Pancreas (tissue), 10 donors: ENCODE measurements at regions not wholly inside any gene's neighbourhood (a gene's known extent, or its start where the extent isn't known, plus 50 kb on each side); places are given as distances from the start of the nearest gene placed in this dataset.

Source experiments
- ATAC-seq, 4 donors: fragments of 200-7000 bp; cut with Tn5 transposase; one replicate each; pipeline versions ENCODE4 v1.8.0 to v1.9.1; 2020; ENCODE audit warnings: mild to moderate bottlenecking in 4 of 4, moderate library complexity in 4 of 4
- DNase-seq, 6 donors: peaks; one replicate each; pipeline ENCODE4 v3.0.0-alpha.2; 2020
- FAIRE-seq: peaks from 2 replicates; lab custom pipeline; 2012; peaks lifted over from hg19 to GRCh38; lab: Jason Lieb, UNC
- H3K27ac ChIP-seq, 4 donors: fragments of 200-600 bp; sonication (generic); 1 replicate in 3 of 4; 2 replicates in 1 of 4; pipeline versions ENCODE4 v1.5.0 to v1.8.0; 2020
- H3K27me3 ChIP-seq, 4 donors: fragments of 200-600 bp; one replicate each; pipeline ENCODE4 v1.8.0; 2021
- H3K36me3 ChIP-seq, 3 donors: fragments of 200-600 bp; sonication (generic) in 1 of 3; one replicate each; pipeline versions ENCODE4 v1.5.0 to v1.8.0; 2020 to 2021
- H3K4me1 ChIP-seq, 3 donors: fragments of 200-600 bp; one replicate each; pipeline ENCODE4 v1.8.0; 2021
- H3K4me3 ChIP-seq, 4 donors: fragments of 200-600 bp; sonication (generic) in 2 of 4; one replicate each; pipeline versions ENCODE4 v1.5.0 to v1.8.0; 2020 to 2021
- H3K9me3 ChIP-seq, 4 donors: fragments of 200-600 bp; one replicate each; pipeline ENCODE4 v1.8.0; 2021
- CTCF ChIP-seq, 4 donors: fragments of 200-600 bp; sonication (generic) in 3 of 4; IDR thresholded peaks; one replicate each; pipeline versions ENCODE4 v1.5.0 to v1.8.0; 2021; ENCODE audit warnings: antibody characterized with exemption in 4 of 4
- WGBS, 2 donors: extraction: QIAGEN DNeasy Blood & Tissue Kit; methylation state at CpG; one replicate each; pipeline ENCODE4 v1.1.7; 2013; 5-methylcytosine and 5-hydroxymethylcytosine counted together
- intact Hi-C, 3 donors: fragments of 100-400 bp; cut with DNase I; formaldehyde crosslinking; loops; one replicate each; pipeline versions ENCODE4 v1.11.1 to v1.14.2; 2022
- donor health status: healthy with polysubstance abuse.
- donor health status: DM: no; HTN: no; CAD: no; lungs with moderate emphysema.
- donor health status: DM: no; HTN: no; CAD: no.
- donor health status: control.
- donor health status: control.
- donor health status: Bipolar disorder and iron deficiency.
- donor health status: DM: yes; HTN: yes; CAD: no.
- donor health status: DM: no; HTN: no; CAD: no.
- donor health status: DM: no; HTN: no; CAD: no.
- donor health status: DM: yes; HTN: yes; CAD: no.

- Histone ChIP-seq H3K36me3 (no peaks in the 10 kb centered on the region), H3K27me3 (no peaks in the 10 kb centered on the region), H3K27ac (no peak overlapping the region), H3K4me1 (no peaks in the 10 kb centered on the region), H3K9me3 (no peaks in the 10 kb centered on the region), H3K4me3 (no peak overlapping the region)
- DNase-seq = no peak
- intact Hi-C loops = no loop called here
- 76 to 95% methylated on average over 8 of the region's 8 CpGs for WGBS, 2 donors
- TF ChIP-seq CTCF (IDR thresholded peaks at IDR 0.05) = no peak
- no peak for FAIRE-seq
- no peak for ATAC-seq
Measured at GRCh38 chr14:98947911-98948595, 323.9 kb downstream of the BCL11B start.

GRCh38 chr14:98949051-98949450, 322.9 kb downstream of the BCL11B start:
- TF ChIP-seq CTCF (IDR thresholded peaks at IDR 0.05) = no peak
- Histone ChIP-seq H3K36me3 (no peaks in the 10 kb centered on the region), H3K27me3 (no peaks in the 10 kb centered on the region), H3K27ac (no peak overlapping the region), H3K4me1 (no peaks in the 10 kb centered on the region), H3K4me3 (no peak overlapping the region), H3K9me3 (no peaks in the 10 kb centered on the region)
- ATAC-seq (no peak), DNase-seq (no peak), FAIRE-seq (no peak)
- intact Hi-C loops = no loop called here
- 61 to 89% methylated on average over 2 of the region's 2 CpGs for WGBS, 2 donors

- H3K27ac ChIP-seq = no peak overlapping the region
- no peaks in the 10 kb centered on the region for H3K9me3 ChIP-seq
- H3K36me3 ChIP-seq = no peaks in the 10 kb centered on the region
- no peak for ATAC-seq
- TF ChIP-seq CTCF (IDR thresholded peaks at IDR 0.05) = no peak
- intact Hi-C loops = no loop called here
- H3K4me3 ChIP-seq = no peak overlapping the region
- 64 to 78% methylated on average over 9 of the region's 9 CpGs for WGBS, 2 donors
- FAIRE-seq = no peak
- no peaks in the 10 kb centered on the region for H3K27me3 ChIP-seq
- DNase-seq = no peak
- no peaks in the 10 kb centered on the region for H3K4me1 ChIP-seq
Measured at GRCh38 chr14:98949481-98950135, 322.4 kb downstream of the BCL11B start.

- 60 to 91% methylated on average over 3 to 5 of the region's 5 CpGs for WGBS, 2 donors
- H3K4me1 ChIP-seq = no peaks in the 10 kb centered on the region
- no peak for DNase-seq
- no peak overlapping the region for H3K27ac ChIP-seq
- no peak for TF ChIP-seq CTCF (IDR thresholded peaks at IDR 0.05)
- FAIRE-seq = no peak
- no peaks in the 10 kb centered on the region for H3K9me3 ChIP-seq
- intact Hi-C loops = no loop called here
- no peak for ATAC-seq
- no peaks in the 10 kb centered on the region for H3K27me3 ChIP-seq
- H3K36me3 ChIP-seq = no peaks in the 10 kb centered on the region
- no peak overlapping the region for H3K4me3 ChIP-seq
Measured at GRCh38 chr14:98950353-98950895, 321.6 kb downstream of the BCL11B start.

GRCh38 chr14:98951031-98951430, 321.0 kb downstream of the BCL11B start:
- DNase-seq (no peak), ATAC-seq (no peak)
- TF ChIP-seq CTCF (IDR thresholded peaks at IDR 0.05) = no peak

More at GRCh38 chr14:98951031-98951430, 321.0 kb downstream of the BCL11B start:
- Histone ChIP-seq H3K36me3 (no peaks in the 10 kb centered on the region), H3K4me1 (no peaks in the 10 kb centered on the region), H3K9me3 (no peaks in the 10 kb centered on the region), H3K27me3 (no peaks in the 10 kb centered on the region), H3K27ac (no peak overlapping the region), H3K4me3 (no peak overlapping the region)
- FAIRE-seq = no peak
- intact Hi-C loops = no loop called here
- 68 to 69% methylated on average over 3 of the region's 3 CpGs for WGBS, 2 donors
